22Rv1 (cell line): ENCODE measurements at regions not wholly inside any gene's neighbourhood (a gene's known extent, or its start where the extent isn't known, plus 50 kb on each side); places are given as distances from the start of the nearest gene placed in this dataset.

Experiments
- CTCF ChIP-seq: fragments of 450-650 bp; IDR thresholded peaks from 2 replicates; pipeline ENCODE4 v1.5.1; 2017; ENCODE audit warnings: mild to moderate bottlenecking
- ZFX ChIP-seq: fragments of 450-650 bp; IDR thresholded peaks from 2 replicates; pipeline ENCODE4 v1.6.1; 2017; ENCODE audit warnings: antibody characterized with exemption, borderline replicate concordance

- no peak for TF ChIP-seq CTCF
- no peak for TF ChIP-seq ZFX
Measured at GRCh38 chr6:155887421-155887820, 431.8 kb upstream of the NOX3 start.
